Motor neuron (in vitro differentiated cells): ENCODE measurements at regions not wholly inside any gene's neighbourhood (a gene's known extent, or its start where the extent isn't known, plus 50 kb on each side); places are given as distances from the start of the nearest gene placed in this dataset.

Experiments used
- ATAC-seq, 8 experiments: fragments of 200-7000 bp; cut with Tn5 transposase; replicated peaks in 6 of 8; 2 replicates each; pipeline ENCODE4 v1.8.0; 2021; ENCODE audit warnings: mild to moderate bottlenecking in 8 of 8, moderate library complexity in 8 of 8
- H3K27ac ChIP-seq, 2 donors: fragments of 250-450 bp; sonication (Bioruptor Pico); 2 replicates each; pipeline ENCODE4 v1.9.0; 2021; ENCODE audit warnings: antibody characterized with exemption in 2 of 2, mild to moderate bottlenecking in 2 of 2, moderate library complexity in 1 of 2
- H3K4me1 ChIP-seq, 2 donors: fragments of 250-450 bp; sonication (Bioruptor Pico); replicated peaks in 1 of 2; 2 replicates each; pipeline ENCODE4 v1.6.1; 2021; ENCODE audit warnings: antibody characterized with exemption in 2 of 2, mild to moderate bottlenecking in 2 of 2, moderate library complexity in 1 of 2
- H3K4me3 ChIP-seq, 5 donors: fragments of 250-450 bp; sonication (Bioruptor Pico); 2 replicates each; pipeline ENCODE4 v1.9.0; 2021; ENCODE audit warnings: antibody characterized with exemption in 5 of 5, mild to moderate bottlenecking in 5 of 5, moderate library complexity in 4 of 5
- WGBS, 10 experiments: fragments of 450-650 bp; shearing (Covaris generic); methylation state at CpG; one replicate each; pipeline ENCODE4 v1.0.0; 2022; 5-methylcytosine and 5-hydroxymethylcytosine counted together
- in situ Hi-C, 9 experiments: fragments of 400-800 bp; cut with MboI; loops; one replicate each; pipeline ENCODE4 v1.15.0; 2021; ENCODE audit warnings: low sequenced_read_pairs in 9 of 9, low pct_unique_long_range_greater_than_20kb in 2 of 9; ENCODE audit not compliant: unreplicated experiment in 9 of 9

DNA sequence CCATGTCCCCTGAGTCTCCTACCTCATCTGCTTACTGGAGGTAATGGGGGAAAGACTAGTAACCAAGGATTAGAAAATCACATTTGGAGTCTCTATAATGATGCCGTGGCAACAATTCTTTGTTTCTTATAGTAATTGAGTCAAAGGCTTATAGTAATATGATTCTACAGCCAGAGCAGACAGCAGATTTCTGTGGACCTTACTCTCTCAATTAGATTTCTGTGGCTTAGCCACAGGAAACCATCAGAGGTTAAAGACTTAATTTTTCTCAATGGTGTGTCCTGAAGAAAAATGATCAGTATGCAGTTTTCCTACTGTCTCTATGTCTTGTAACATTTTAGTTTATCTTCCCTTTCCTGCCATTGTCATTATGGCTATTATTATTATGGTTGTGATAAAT is 59.3 kb upstream of the CD180 start:
- ATAC-seq: no peak
- 29 to 100% (median 91%) methylated on average over 1 of the region's 1 CpG; no CpG with 5 or more reads in 5 of the 10 experiments for WGBS, 10 experiments
- H3K4me1 ChIP-seq: peaks cover 2 to 4% of the 10 kb centered on the region in 2 donors
- in situ Hi-C loops: no loop called here
- no peak overlapping the region for H3K4me3 ChIP-seq
- no peak overlapping the region for H3K27ac ChIP-seq

DNA sequence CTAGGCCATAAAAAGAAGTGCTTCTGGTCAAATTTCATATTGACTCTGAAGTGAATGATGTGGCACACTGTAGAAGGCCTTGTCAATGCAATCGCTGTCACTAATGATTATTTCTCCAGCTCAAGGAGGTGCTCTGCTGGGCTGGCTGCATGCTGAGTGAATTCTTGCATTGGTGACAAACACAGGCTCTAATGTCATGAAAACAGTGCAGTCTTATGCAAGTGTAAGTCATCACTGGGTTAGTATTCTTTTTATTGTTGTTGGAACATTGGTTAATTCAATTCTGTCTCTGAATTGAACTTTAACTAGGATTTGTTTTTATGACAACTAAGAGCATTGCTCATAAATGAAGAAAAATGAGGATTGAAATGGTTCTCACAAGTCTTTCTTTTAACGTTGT is 57.3 kb upstream of the CD180 start:
- Histone ChIP-seq H3K4me3 (no peak overlapping the region), H3K27ac (no peak overlapping the region), H3K4me1 (peaks cover 2 to 4% of the 10 kb centered on the region in 2 donors)
- ATAC-seq: no peak
- 20 to 100% (median 84%) methylated on average over 1 to 2 of the region's 2 CpGs for WGBS, 10 experiments
- in situ Hi-C loops: no loop called here

DNA sequence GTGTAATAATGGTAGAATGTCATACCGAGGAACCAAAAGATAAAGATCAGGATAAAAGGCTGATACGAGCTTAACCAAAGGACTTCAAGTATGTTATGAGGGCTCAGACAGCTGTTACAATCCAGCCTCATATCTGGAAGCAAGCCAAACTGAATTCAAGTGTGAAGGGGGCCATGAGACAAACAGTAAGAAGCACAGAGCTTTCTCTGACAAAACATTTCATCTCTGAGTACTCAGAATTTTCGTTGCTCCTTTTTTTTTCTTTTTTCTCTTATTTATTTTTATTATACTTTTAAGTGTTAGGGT is 52.9 kb upstream of the CD180 start:
- WGBS, 10 experiments: 56 to 100% (median 83%) methylated on average over 1 to 3 of the region's 3 CpGs
- no peak for ATAC-seq
- H3K4me1 ChIP-seq: peaks cover 0 to 5% of the 10 kb centered on the region in 2 donors
- no peak overlapping the region for H3K27ac ChIP-seq
- in situ Hi-C loops: loop anchor here (10.0 to 25.0 kb wide), 3 partner anchors 238 to 1013 kb away; no protein-coding TSS in a partner anchor
- no peak overlapping the region for H3K4me3 ChIP-seq

DNA sequence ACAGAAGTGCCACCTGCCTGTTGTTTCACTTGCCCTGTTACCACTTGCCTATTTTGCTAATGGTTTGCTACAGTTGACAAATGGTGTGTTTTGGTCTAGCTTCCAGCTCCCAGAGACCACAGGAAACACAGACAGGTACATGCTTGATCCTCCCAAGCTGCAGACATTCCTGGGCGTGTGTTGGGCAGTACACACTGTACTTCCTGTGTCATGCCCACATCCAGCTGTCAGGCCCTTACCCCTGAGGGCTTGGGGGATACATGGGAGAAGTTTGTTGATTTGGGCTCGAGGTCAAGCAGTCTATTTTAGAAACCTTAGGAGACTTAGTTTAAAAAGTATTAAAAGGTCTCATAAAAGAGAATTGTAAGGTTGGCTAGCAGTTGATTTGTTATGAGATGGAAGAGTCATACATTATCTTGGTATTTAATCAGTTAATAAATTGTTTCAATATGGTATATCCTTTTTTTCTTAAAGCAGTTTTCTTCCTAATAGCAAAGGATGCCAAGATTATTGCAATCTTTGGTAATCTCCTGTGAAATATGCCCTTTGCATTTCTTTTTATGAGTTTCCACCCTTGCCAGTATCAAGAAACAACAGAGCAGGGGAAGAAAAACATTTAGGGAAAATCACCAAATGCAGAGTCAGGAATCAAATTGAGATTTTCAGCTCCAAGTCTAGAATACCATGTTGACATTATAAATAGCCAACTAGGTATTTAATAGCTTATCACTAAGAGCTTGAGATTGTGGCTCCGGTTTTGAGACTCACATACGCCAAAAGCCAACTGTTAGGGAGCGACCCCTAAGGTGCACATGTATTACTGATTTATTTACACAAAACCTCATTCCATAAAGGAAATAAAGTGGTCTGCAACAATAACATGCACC is 52.3 kb upstream of the CD180 start:
- 64 to 100% (median 92%) methylated on average over 1 to 5 of the region's 5 CpGs for WGBS, 10 experiments
- in situ Hi-C loops: loop anchor here (10.0 to 25.0 kb wide), 3 partner anchors 238 to 1013 kb away; no protein-coding TSS in a partner anchor
- no peak for ATAC-seq
- no peak overlapping the region for H3K27ac ChIP-seq
- H3K4me1 ChIP-seq: peaks cover 0 to 5% of the 10 kb centered on the region in 2 donors
- H3K4me3 ChIP-seq: no peak overlapping the region

DNA sequence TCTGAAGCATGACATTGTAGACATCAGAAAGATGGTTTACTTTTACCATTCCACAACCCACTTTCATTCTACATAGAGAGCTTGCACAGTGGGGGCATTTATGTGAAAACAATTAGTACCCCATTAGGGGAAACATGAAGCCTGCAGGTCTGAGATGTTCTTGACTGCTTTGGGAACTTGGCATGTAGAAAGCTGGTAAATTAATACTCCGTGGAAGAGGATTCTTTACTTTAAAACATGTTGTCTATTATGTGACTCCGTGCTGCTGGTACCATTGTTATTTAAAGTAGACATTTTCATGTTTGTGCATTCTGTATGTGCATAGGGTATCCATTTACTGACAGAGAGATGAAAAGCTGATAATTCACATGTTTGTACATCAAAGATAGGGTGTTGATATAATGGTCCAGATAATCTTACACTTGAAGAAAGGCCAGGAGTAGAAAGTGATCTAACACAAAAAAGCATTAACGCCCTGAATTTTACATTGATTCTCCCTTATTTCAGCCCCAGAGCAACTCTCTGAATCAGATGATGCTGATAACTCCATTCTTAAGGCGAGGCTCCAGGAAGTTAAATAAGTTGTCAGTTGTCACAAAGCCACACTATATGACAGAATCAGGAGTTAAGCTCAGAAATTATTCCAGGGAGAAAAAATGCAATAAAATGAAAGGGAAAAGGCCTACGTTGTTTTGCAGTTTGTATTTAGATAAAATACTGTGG is 50.1 kb upstream of the CD180 start:
- in situ Hi-C loops: loop anchor here (10.0 to 25.0 kb wide), 3 partner anchors 241 to 1016 kb away; no protein-coding TSS in a partner anchor
- ATAC-seq: peak in 4 of 8 experiments; percentile 32 to 77 (median 53)
- Histone ChIP-seq H3K4me1 (peaks cover 0 to 5% of the 10 kb centered on the region in 2 donors), H3K27ac (no peak overlapping the region), H3K4me3 (no peak overlapping the region)
- WGBS, 10 experiments: 17 to 65% (median 45%) methylated on average over 1 to 5 of the region's 5 CpGs
